ENCODE measurements at regions not wholly inside any gene's neighbourhood (a gene's known extent, or its start where the extent isn't known, plus 50 kb on each side); places are given as distances from the start of the nearest gene placed in this dataset.

DNA sequence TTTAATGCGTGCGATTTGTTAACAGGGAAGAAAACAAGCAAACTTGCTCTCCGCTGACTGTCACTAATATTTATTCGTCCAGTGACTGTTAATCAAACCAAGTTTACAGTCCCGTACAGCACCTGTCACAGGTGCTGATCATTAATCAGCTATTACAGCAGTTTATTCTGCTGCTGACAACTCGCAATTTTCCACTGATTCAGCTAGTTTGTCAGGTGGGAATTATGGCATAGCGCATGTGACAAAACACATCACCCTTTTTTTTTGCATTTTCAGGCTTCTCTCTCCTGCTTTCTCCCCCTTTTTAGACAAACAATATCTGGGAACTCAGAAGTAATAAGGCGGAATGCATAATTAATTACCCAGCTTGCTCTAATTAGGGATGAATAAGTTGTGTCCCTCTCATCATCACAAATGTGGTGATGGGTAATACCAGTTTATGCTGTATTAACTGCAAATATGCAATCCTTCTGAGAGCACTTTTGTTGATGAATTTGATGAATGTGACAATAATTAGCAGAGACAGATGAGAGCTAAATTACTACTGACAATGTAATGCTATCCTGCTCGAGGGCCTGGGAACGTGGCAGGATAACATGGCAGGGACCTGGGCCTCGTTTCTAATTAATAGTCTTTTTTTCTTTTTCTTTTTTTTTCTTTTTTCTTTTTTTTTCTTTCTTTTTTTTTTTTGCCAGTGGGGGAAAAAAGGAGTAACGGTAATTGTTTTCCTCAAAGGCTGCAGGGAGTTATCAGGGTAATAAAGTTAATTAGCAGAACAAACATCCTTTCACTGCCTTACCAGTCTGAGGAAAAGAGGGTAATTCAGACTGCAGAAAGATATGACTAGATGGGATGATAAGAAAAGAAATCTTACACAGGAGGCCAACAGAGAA is 150.3 kb upstream of the SOX2 start:
- no peaks in the 10 kb centered on the region for H3K36me3 ChIP-seq
- H3K4me1 ChIP-seq = no peaks in the 10 kb centered on the region
- no peaks in the 10 kb centered on the region for H4K20me1 ChIP-seq
- no peak overlapping the region for H3K4me2 ChIP-seq
- H3K4me3 ChIP-seq = no peak overlapping the region
- H3K9me3 ChIP-seq (replicated peaks in 1 of 11) = no peaks in the 10 kb centered on the region
- no peak for TF ChIP-seq Cebpa-rat (IDR thresholded peaks at IDR 0.05)
- H3K27ac ChIP-seq = no peak overlapping the region
- H3K27me3 ChIP-seq = no peaks in the 10 kb centered on the region
- no peak overlapping the region for H3K9ac ChIP-seq

DNA sequence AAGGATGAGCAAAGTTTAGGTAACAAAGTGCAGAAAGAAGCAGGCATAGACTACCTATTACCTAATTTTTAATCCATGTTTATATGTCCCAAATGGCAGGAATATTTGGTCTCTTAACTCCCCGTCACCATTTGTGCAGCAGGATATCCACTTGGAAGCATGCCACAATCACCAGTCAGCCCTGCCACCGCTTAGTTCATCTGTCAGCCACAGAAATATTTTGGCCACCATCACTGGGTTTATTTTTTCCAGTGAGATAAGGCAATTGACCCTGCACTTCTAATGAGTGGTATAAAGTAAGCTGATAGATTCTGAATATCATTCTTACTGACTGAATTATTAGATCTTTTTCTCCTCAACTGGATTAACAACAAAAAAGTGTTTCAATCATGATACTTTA is 152.9 kb upstream of the SOX2 start:
- Histone ChIP-seq H3K4me1 (no peaks in the 10 kb centered on the region), H3K4me2 (no peak overlapping the region), H3K4me3 (no peak overlapping the region), H3K27me3 (no peaks in the 10 kb centered on the region), H3K9ac (no peak overlapping the region), H3K9me3 (replicated peaks in 1 of 11) (no peaks in the 10 kb centered on the region), H4K20me1 (no peaks in the 10 kb centered on the region), H3K36me3 (no peaks in the 10 kb centered on the region), H3K27ac (no peak overlapping the region)
- no peak for TF ChIP-seq Cebpa-rat (IDR thresholded peaks at IDR 0.05)

DNA sequence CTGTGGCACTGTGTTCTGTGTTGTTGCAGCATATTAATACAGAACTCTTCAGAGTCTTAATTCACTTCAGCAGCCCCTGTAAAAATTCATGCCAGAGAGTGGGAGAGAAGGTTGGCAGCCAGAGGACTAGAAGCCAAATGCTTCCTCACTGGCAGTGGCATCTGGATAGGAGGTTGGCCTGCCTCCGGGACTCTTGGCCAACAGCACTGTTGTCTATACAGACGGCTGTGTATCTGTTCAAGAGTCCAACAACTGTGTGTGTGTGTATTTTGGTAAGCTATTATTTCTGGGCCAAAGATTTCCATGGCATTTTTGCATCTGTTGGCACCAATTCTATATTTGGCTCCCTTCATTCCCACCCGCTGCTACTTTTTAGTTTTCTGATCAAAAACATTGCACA is 156.0 kb upstream of the SOX2 start:
- H3K36me3 ChIP-seq = no peaks in the 10 kb centered on the region
- H4K20me1 ChIP-seq = no peaks in the 10 kb centered on the region
- H3K4me3 ChIP-seq = no peak overlapping the region
- no peak overlapping the region for H3K4me2 ChIP-seq
- H3K4me1 ChIP-seq = no peaks in the 10 kb centered on the region
- H3K27me3 ChIP-seq = no peaks in the 10 kb centered on the region
- H3K27ac ChIP-seq = no peak overlapping the region
- no peak overlapping the region for H3K9ac ChIP-seq
- no peak for TF ChIP-seq Cebpa-rat (IDR thresholded peaks at IDR 0.05)
- H3K9me3 ChIP-seq (replicated peaks in 1 of 11) = no peaks in the 10 kb centered on the region

DNA sequence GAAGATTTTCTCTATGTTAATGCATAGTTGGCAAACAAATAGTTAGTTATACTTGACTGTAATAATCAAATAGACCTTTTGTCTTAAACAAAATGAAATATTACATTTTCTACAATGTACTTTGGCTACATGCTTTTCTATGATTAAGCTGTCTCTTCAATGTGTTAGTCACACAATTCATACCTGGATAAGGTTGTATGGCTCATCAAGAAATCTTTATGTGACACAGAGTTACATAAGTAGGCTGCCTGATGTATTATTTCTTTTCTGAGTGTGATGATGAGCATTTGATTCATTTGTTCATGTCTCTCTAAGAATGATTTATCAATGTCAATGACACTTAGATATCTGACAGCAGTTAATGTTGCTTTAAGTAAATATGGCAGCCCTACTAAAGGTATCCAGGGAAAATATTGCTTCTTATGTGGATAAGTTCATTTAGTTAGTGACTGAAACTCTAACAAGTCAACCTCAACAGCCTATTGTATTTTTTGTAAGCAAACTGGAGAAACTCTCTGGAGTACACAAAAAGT is 157.4 kb upstream of the SOX2 start:
- TF ChIP-seq Cebpa-rat (IDR thresholded peaks at IDR 0.05) = no peak
- H3K9ac ChIP-seq = no peak overlapping the region
- H3K4me2 ChIP-seq = no peak overlapping the region
- H3K4me1 ChIP-seq = no peaks in the 10 kb centered on the region
- H3K4me3 ChIP-seq = no peak overlapping the region
- no peak overlapping the region for H3K27ac ChIP-seq
- no peaks in the 10 kb centered on the region for H3K9me3 ChIP-seq (replicated peaks in 1 of 11)
- no peaks in the 10 kb centered on the region for H3K27me3 ChIP-seq
- no peaks in the 10 kb centered on the region for H4K20me1 ChIP-seq
- H3K36me3 ChIP-seq = no peaks in the 10 kb centered on the region

DNA sequence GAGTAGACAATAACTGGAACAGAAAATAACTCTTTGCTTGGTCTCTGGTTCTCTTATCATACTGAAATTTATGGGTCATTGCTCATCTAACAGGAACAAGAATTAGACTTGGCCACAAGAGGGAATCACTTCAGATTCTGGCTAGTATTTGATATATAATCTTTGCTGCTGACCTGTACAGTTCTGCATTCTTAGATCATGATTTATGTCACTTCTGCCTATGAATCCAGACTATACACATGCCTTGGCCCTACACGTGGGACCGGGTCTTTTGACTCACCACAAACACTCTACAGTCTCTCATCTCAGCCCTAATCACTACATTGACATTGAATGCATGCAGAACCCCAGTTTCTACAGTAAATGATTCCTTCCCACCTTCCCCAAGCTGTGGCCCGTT is 162.5 kb upstream of the SOX2 start:
- Histone ChIP-seq H3K36me3 (no peaks in the 10 kb centered on the region), H3K9me3 (replicated peaks in 1 of 11) (no peaks in the 10 kb centered on the region), H3K4me2 (no peak overlapping the region), H3K27ac (no peak overlapping the region), H4K20me1 (no peaks in the 10 kb centered on the region), H3K9ac (no peak overlapping the region), H3K27me3 (no peaks in the 10 kb centered on the region), H3K4me3 (no peak overlapping the region), H3K4me1 (no peaks in the 10 kb centered on the region)
- no peak for TF ChIP-seq Cebpa-rat (IDR thresholded peaks at IDR 0.05)

DNA sequence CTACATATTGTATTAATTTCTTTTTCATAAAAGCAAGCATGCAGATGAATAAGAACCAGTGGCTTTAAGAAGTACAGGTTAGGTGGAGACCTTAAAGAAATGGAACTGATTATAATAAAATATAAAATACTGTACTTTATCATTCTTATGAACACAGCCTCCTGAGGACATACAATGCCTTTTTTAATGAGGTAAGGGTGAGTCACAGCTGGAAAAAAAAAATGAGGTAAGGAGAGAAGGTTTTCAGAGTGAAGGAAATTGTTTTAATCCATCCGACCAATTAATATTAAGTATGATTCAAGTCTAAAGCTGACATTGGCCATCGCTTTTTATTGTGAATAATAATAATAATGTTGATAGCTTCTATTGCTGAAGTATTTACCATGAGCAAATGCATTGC is 170.3 kb upstream of the SOX2 start:
- H3K4me1 ChIP-seq = no peaks in the 10 kb centered on the region
- H3K4me2 ChIP-seq = no peak overlapping the region
- no peaks in the 10 kb centered on the region for H3K36me3 ChIP-seq
- TF ChIP-seq Cebpa-rat (IDR thresholded peaks at IDR 0.05) = no peak
- H3K27me3 ChIP-seq = no peaks in the 10 kb centered on the region
- no peak overlapping the region for H3K4me3 ChIP-seq
- no peaks in the 10 kb centered on the region for H4K20me1 ChIP-seq
- H3K9ac ChIP-seq = no peak overlapping the region
- no peaks in the 10 kb centered on the region for H3K9me3 ChIP-seq (replicated peaks in 1 of 11)
- H3K27ac ChIP-seq = no peak overlapping the region

DNA sequence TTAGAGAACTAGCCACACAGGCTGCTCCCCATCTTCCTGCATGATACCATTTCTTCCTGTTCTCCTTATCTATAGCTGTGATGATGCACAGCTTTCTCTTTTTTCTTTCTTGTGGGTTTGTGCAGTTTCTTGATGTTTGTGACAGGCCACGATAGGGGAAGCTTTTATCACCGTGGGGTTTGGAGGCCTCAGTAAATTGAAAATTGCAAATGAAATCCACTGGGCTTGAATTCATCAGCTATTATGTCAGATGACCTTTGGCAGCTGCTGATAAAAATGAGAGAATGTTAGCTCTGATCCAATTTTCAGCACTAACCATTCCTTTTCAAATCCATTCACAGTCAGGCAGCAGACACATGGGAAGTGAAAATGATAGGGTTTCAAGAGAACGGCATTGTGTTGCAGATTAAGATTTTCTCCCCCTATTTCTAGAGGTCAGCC is 176.9 kb upstream of the SOX2 start:
- Histone ChIP-seq H3K9ac (no peak overlapping the region), H3K27me3 (no peaks in the 10 kb centered on the region), H4K20me1 (no peaks in the 10 kb centered on the region), H3K27ac (no peak overlapping the region), H3K9me3 (replicated peaks in 1 of 11) (no peaks in the 10 kb centered on the region), H3K36me3 (no peaks in the 10 kb centered on the region), H3K4me1 (peaks cover 0 to 11% (median 0%) of the 10 kb centered on the region in 10 experiments; a peak in 4 of 20 replicates), H3K4me3 (no peak overlapping the region), H3K4me2 (peak overlapping the region in 3 of 11 experiments; percentile 1 to 7 (median 7); a peak in 1 of 22 replicates)
- no peak for TF ChIP-seq Cebpa-rat (IDR thresholded peaks at IDR 0.05)

DNA sequence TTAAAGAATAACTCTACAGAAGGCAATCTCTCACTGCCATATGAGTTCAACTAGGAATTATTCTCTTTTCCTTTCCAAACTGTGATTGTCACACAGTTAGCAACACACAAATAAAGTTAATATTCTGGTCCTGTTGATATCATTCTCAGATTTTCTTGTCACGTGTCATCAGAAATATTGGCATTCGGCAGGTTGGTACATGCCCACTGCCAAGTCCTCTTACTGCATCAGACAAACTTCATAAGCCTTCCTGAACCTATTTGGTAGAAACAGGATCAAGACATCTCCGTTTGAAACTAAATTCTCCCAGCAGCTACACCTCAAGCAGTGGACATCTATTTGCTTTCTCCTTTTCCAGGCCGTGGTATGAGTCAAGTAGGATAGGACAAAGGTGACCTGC is 177.9 kb upstream of the SOX2 start:
- Histone ChIP-seq H4K20me1 (no peaks in the 10 kb centered on the region), H3K36me3 (no peaks in the 10 kb centered on the region), H3K27me3 (no peaks in the 10 kb centered on the region), H3K4me3 (no peak overlapping the region), H3K4me1 (peaks cover 0 to 11% (median 0%) of the 10 kb centered on the region in 10 experiments; a peak in 4 of 20 replicates), H3K27ac (no peak overlapping the region), H3K4me2 (no peak overlapping the region), H3K9me3 (replicated peaks in 1 of 11) (no peaks in the 10 kb centered on the region), H3K9ac (no peak overlapping the region)
- no peak for TF ChIP-seq Cebpa-rat (IDR thresholded peaks at IDR 0.05)

DNA sequence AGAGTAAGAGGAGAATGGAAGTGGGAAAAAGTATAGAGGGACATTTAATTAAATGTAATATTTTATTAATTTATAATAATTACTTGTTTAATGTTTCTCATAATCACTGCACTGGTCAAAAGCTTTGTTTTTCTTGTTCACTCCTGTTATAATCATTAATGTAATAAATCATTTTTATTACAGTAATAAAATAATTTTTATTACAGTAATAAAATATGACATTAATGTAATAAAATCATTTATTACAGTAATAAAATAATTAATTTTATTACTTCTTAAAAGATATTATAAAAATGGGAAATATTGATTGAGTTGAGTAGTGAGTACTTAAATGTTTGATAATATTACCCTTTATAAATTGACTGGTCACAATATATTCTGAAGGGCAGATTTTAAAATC is 181.1 kb upstream of the SOX2 start:
- TF ChIP-seq Cebpa-rat (IDR thresholded peaks at IDR 0.05) = no peak

DNA sequence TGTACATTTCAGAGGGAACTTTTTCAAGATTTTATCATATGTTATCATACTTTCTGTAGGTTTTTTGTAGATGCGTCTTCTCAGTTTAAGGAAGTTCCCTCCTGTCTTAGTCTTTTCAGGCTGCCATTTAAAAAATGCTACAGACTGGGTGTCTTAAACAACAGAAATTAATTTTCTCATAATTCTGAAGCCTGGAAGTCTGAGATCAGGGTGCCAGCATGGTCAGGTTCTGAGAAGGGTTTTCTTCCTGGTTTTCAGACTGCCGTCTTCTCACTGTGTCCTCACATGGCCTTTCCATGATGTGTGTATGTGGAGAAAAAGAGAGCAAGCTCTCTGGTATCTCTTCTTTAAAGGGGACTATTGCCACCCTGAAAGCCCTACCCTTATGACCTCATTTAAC is 189.9 kb upstream of the SOX2 start:
- Histone ChIP-seq H3K27ac (no peak overlapping the region), H3K9me3 (replicated peaks in 1 of 11) (peaks cover 0 to 13% (median 4%) of the 10 kb centered on the region in 11 experiments; a peak in 7 of 22 replicates), H3K27me3 (no peaks in the 10 kb centered on the region), H3K36me3 (no peaks in the 10 kb centered on the region), H3K9ac (no peak overlapping the region), H4K20me1 (no peaks in the 10 kb centered on the region), H3K4me3 (no peak overlapping the region), H3K4me2 (no peak overlapping the region), H3K4me1 (no peaks in the 10 kb centered on the region)
- TF ChIP-seq Cebpa-rat (IDR thresholded peaks at IDR 0.05) = no peak

More for the DNA sequence above, 181.1 kb upstream of the SOX2 start:
- Histone ChIP-seq H3K9me3 (replicated peaks in 1 of 11) (0 out of 22 replicates have a peak, but pooled peaks cover 0 to 3% (median 0%) of the 10 kb centered on the region in 11 experiments), H3K4me3 (no peak overlapping the region), H3K9ac (no peak overlapping the region), H3K4me1 (peaks cover 0 to 11% (median 0%) of the 10 kb centered on the region in 10 experiments; a peak in 4 of 20 replicates), H3K36me3 (no peaks in the 10 kb centered on the region), H3K4me2 (no peak overlapping the region), H4K20me1 (no peaks in the 10 kb centered on the region), H3K27ac (no peak overlapping the region), H3K27me3 (no peaks in the 10 kb centered on the region)
